ENCODE measurements at regions not wholly inside any gene's neighbourhood (a gene's known extent, or its start where the extent isn't known, plus 50 kb on each side); places are given as distances from the start of the nearest gene placed in this dataset.
"Not testable (repeated sequence)": the region's sequence is repeated elsewhere in the genome, so short reads cannot be mapped to it uniquely, and the experiment has no call there.

DNA sequence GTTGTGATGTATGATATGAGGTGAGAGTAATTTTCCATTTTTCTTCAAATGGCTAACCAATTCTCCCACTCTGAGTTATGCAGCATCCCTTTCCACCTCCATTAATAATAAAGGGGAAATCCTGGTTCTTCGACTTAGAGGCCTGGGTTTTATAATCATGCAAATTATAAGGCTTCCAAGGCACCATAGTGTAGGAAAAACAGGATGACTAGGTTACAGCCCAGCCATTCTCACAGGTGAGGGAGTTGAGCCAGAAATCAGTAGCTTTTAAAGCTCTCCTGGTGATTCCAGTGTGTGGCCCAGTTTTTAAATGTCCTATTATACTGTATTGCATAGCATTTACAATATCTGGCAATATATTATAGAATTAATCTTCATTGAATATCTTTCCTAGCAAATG is 203.1 kb downstream of the ARHGEF9 start:
- DNase-seq, result no peak

DNA sequence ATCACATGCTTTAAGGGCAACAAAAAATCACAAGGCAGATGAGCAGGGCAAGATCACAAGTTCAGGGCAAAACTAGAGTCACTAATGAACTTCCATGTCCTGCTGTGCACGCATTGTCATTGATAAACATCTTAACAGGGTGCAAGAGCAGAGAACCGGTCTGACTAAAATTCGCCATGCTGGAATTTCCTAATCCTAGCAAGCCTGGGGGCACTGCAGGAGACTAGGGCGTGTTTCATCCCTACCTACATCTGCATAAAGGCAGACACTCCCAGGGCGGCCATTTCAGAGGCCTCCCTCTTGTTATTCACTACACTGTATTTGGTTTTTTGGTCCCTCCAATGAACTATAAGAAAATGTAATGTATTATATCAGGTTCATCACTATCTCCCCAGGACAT is 203.6 kb downstream of the ARHGEF9 start:
- no peak for DNase-seq

DNA sequence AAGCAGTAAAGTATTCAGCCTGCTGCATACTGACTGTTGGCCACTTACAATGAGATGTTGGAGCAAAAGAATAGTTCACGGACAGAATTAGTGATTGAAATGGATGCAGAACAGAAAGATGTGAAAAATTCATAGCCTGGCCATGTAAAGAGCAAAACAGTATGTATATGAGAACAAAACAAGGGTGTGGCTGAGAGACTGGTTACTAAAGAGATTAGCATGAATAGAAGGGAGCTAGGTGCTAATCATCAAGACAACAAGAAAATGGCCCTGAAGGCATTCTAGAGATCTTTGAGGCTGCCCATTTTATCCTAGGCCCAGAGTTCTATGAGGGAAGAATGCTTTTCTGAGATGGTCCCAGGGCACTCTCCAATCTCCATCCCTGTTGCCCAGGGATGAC is 208.5 kb downstream of the ARHGEF9 start:
- no peak for DNase-seq

DNA sequence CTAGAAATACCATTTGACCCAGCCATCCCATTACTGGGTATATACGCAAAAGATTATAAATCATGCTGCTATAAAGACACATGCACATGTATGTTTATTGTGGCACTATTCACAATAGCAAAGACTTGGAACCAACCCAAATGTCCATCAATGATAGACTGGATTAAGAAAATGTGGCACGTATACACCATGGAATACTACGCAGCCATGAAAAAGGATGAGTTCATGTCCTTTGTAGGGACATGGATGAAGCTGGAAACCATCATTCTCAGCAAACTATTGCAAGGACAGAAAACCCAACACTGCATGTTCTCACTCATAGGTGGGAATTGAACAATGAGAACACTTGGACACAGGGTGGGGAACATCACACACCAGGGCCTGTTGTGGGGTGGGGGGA is 209.3 kb downstream of the ARHGEF9 start:
- DNase-seq, result not testable (repeated sequence)

DNA sequence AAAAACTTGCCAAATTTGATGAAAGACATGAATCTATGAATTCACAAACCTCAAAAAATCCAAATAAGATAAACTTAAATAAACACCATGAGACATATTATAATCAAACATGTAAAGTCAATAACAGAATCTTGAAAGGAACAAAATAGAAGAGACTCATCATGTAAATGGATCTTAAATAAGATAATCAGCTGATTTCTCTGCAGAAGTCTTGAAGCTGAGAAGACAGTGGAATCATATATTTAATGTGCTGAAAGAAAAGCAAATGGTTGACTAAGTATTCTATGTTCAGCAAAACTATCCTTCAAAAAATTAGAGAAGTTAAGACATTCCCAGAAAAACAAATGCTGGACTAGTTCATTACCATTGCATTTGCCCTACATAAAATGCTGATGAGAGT is 215.7 kb upstream of the SPIN4 start:
- no peak for DNase-seq

DNA sequence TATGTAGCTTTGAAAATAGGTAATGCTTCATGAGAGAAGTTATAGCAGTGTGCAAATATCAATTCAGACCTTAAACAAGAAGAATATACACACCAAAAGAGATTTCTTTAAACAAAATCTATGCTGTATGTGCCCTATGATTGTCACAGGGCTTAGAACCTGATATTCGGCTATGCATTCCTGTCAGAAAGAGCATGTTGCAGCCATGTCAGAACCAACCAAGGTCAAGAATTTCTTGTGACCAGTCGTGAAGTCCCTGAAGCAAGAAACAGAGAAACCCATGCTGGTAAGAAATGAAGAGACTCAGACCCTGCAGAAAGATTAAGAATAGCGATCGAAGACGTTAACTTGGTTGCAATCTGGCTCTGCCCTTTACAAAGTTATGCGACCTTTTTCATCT is 210.3 kb upstream of the SPIN4 start:
- no peak for DNase-seq

DNA sequence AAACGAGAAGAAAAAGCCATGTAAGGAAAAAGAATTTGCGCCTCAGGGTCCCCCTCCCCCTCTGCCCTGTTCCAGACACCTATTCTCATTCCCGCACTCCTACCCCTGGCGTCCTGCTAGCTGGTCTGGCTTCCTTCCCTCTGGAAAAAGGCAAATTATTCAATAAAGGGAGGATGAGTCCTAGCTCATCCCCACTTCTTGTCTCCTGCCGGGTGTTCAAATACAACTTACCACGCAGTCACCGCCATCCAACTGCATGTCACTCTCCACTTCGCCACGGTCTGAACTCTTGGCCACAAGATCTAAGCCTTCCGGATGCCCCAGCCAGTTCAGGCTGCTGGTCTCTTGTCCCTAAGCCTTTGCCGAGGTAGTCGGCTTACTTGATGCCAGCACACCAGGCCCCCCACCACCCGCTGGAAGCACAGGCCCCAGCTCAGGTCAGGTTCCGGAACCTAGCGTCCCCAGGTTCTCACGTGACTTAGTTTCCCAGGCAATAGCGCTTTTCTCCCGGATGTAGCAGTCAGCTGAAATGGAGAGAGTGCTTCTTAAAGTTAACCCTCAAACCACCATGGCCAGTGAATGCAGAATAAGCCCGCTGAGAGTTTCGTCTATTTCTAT is 209.6 kb upstream of the SPIN4 start:
- peak; percentile 68 for DNase-seq

DNA sequence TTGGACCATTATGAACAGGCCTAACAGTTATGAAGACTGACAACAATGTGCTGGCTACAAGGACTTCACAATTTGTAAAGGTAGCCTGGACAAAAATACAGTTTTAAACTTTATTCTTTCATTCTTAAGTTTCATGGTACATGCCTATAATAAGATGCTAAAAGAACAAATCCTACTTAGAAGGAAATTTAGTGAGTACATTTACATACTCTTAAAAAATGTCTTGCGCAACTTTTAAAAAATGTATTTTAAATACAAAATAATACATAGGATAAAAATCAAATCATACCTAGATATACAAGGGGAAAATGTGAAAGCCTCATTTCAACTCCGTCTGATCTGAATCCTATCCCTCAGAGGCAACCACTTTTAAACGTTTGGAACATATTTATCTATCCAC is 200.7 kb upstream of the SPIN4 start:
- DNase-seq, result no peak

DNA sequence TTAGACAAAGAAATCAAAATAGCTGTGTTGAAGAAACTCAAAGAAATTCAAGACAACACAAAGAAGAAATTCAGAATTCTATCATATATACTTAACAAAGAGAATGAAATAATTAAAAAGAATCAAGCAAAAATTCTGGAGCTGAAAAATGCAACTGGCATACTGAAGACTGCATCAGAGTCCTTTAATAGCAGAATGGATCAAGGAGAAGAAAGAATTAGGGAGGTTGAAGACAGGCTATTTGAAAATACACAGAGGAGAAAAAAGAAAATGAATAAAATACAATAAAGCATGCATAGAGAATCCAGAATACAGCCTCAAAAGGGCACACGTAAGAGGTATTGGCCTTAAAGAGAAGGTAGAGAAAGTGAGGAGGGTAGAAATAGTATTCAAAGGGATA is 179.5 kb upstream of the SPIN4 start:
- DNase-seq, result no peak

DNA sequence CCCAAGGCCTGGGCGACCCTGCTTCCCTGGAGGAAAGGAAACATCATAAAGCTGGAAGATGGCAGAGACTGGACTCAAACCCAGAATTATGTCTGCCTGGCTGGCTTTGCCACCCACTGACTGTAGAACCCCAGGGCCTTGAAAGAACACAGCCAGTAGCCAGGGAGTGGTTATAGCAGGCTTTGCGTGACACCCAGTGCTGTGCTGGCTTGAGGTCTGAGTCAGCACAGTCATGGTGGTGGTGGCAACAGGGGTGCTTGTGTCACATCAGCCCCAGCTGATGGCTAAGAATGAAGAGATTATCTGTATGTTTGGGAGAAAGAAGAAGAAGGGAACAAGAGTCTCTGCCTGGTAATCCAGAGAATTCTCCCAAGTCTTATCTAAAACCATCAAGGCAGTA is 178.8 kb upstream of the SPIN4 start:
- no peak for DNase-seq

DNA sequence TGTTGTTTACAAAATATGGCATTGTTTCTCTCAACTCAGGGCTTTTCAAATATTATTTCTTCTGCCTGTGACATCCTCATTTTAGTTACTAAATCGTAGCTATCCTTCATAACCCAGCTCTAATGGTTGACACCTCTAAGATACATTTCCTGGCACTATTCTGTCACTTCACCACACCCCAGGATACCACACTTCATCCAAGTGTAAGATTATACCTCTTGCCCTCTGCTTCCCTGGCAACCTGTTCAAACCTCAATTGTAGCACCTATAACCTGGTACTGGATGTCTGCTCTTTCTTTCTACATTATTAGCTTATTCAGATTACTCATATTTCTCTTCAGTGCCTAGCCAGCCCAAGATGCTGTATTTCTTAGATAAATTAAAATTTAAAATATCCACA is 175.7 kb upstream of the SPIN4 start:
- DNase-seq, result no peak

DNA sequence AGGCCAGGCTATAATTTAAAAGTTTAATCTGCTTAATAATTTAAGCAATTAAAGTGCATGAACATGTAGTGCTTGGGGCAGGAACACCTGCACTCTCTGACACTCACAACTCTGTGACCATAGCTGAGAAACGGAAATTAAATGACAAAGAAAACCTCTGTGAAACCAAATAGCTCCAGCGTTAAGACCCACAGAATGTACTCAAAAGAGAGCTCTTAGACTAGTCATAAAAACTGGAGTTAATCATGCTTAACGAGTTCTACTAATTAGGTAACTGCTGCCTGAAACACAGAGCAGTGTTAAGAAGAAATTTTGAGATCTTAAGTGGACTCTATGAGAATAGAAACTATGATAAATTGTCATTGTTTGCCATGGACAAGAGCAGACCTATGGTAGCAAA is 174.4 kb upstream of the SPIN4 start:
- no peak for DNase-seq

DNA sequence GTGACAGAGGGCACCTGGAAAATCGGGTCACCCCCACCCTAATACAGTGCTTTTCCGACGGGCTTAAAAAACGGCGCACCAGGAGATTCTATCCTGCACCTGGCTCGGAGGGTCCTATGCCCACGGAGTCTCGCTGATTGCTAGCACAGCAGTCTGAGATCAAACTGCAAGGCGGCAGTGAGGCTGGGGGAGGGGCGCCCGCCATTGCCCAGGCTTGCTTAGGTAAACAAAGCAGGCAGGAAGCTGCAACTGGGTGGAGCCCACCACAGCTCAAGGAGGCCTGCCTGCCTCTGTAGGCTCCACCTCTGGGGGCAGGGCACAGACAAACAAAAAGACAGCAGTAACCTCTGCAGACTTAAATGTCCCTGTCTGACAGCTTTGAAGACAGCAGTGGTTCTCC is 168.2 kb upstream of the SPIN4 start:
- not testable (repeated sequence) for DNase-seq

DNA sequence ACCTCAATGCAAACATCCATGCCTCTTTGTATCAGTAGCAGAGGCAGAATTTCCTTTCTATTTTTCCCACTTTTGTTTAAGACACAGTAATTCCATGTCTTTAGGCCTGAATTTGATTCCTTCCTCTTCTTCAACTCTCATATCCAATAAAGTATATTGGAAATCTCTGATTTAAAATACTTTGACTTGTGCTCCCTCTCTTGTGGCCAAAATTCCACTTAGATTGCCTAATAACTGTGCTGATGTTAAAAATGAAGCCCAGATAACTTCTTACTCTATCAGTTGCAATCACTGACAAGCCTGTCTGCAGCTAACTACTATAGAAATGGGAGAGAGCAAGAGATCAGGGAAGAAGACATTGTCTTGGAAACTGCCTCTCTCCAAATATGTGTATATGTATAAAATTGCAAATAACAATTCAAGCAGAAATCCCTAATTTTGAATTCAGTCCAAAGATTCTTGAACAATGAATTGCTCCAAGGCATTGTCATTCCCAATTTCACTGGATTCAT is 163.5 kb upstream of the SPIN4 start:
- DNase-seq, result peak; percentile 1

DNA sequence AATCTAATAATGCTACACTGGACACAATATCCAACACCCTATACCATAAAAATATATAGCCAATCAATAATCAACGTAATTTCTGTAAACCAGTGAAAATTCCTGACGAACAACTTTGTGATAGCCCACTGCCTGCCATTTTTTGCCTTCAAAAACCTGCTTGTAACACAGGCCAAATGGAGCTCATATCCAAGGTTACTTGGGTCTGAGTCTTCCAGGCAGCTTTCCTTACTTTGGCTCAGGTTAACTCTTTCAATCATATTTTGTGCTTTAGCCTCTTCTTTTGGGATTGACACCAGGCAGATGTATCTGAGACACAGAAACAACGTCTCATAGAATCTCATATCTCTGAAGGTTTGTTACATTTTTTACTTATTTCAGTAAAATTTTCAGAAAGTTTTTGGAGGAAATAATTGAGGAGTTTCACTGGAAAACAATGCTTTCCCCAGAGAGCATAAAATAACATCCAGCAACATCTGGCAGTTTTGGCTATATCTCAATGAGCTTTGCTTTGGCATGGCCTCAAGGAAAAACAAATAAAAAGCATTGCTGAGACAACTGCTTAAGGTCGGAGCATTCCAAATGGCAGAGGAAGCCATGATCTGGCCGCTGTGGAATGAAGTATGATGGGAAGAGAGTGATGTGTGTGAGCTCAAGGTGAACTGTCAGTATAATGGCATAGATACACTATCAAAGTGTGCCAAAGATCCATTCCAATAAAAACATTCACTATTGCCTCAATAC is 162.9 kb upstream of the SPIN4 start:
- peak; percentile 78 for DNase-seq

DNA sequence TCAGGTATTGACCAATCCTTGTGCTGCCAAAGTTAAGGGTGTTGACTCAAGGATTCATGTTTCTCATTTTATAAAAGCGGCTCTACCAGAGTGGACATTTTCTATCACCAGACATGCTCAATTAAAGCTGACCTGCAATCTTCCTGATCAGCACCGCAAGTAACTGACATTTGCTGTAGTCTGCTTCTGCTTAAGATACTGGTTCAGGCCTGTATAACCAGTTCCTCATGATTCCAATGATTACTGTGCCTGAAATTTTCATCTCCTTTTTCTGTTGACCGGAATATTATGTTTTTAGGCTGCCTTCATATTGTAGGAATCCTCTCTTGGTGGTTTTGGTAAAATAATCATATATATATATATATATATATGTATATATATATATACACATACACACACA is 160.2 kb upstream of the SPIN4 start:
- no peak for DNase-seq

DNA sequence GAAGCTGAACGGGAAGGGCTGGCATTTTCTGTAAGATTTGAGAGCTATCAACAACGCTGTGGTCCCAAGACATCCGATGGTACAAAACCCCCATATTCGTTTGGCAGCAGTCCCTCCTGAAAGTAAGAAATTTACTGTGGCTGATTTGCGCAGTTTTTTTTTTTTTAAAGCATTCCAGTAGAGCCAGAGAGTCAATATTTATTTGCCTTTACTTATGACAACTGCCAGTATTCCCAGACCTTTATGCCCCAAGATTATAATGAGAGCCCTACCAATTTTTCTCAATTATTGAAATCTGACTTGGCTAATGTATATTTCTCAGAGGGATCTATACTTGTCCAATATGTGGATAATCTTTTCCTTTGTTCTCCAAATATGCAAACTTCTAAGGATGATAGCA is 157.5 kb upstream of the SPIN4 start:
- DNase-seq, result no peak

DNA sequence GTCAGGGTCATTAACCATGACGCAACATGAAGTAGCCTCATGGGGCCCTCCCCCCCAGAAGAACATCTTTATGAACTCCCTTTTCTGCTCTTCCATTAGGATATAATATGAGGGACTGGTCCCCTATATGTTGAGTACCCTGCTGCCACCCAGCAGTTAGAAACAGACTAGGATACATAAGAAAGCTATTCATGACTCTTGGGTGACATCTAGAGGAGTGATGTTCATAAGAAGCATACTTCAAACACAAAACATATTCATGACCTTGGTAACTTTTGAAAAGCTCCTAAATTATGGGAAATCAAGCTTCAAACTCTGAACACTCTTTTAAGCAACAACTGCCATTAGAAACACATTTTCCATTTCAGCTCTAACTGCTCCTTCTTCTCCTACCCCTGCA is 155.2 kb upstream of the SPIN4 start:
- peak; percentile 25 for DNase-seq

DNA sequence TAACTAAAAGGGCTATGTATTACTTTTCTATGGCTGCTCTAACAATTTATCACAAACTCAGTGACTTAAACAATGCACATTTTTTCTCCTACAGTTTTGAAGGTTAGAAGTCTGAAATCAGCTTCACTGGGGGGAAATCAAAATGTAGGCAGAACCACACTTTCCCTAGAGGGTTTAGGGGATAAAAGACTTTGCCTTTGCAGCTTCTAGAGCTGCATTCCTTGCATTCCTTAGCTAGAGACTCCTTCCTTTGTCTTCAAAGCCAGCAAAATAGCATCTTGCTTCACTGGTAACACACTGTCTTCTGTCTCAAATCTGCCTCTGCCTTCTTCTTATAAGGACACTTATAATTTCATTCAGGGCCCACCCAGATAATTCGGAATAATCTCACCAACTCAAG is 152.4 kb upstream of the SPIN4 start:
- peak; percentile 77 for DNase-seq

DNA sequence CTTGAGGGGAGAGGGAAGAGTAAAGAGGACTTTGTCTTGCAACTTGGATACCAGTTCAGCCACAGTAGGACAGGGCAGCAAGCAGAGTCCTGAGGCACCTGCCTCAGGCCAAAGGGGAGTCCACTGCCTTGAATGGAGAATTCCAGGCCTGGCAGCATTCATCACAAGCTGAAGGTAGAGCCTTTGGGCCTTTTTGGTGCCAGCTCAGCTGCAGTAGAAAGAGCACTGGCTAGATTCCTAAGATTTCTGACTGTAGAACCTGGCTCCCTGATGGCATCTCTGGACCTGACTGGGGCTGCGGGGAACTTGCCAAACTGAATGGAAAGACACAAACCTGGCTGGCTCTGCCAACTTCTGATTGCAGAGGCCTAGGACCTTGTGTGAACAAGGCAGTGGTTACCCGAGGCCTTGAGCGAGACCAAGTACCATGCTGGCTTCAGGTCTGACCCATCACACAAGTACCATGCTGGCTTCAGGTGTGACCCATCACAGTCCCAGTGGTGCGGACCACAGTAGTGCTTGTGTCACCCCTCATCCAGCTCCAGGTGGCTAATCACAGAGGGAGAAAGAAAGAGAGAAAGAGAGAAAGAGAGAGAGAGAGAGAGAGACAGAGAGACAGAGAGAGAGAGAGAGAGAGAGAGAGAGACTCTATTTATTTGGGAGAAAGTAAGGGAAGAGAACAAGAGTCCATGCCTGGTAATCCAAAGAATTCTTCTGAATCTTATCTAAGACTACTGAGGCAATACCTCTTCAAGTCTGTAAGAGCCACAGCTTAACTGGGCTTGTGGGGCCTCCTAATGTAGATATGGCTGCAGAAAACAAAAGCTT is 137.6 kb upstream of the SPIN4 start:
- DNase-seq, result no peak

DNA sequence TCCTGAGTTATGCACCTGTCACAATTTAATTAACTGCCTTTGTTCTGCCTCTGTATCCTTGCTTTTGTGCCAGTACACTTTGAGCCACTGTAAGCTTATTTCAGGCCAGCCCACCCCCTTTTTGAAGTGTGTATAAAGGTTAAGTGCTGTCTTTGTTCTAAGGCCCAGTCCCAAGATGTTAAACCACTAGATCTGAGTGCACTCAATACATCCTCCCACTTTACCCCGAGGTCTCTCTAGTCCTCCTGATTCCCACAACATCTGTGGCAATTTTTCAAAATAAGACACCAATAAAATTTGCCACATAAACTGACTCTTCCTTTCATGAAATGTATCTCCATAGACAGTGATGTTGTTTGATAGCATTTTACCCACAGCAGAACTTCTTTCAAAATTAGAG is 124.1 kb upstream of the SPIN4 start:
- no peak for DNase-seq

DNA sequence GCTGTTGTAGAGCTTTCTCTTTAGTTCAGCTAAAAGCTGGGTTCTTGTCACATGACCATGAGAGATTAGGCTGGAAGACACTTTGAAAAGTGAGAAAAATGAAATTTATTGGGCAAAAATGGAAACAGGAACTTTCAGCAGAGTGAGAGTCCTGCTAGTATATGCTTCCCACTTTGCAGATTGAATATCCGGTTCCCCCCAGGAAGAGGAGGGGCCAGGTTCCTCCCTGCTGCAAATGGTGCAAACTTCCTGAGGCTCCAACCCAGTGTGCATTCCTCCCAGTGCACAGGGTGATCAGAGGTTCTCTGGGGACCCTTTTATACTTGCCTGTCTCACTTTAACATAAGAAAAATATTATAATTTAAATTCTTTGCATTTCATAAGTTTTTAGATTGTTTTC is 119.9 kb upstream of the SPIN4 start:
- DNase-seq, result no peak

DNA sequence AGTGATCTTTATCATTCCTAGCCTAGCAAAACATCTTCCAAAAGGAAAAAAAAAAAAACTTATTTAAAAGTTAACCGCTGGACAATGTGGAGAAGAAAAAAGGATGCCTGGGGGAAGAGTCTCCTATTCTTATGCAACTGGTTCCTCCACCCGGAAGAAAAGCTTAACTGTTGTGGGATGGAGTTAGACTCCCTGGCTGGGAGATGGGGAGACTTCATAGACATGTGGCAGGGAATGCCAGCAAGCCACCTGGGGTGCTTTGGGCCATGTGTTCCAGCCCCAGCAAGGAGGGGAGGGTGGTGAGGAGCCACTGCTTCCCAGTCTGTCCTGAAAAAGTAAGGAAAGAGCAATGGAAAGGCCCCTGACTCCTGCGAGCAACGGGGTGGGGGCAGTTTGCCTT is 119.4 kb upstream of the SPIN4 start:
- DNase-seq, result no peak

DNA sequence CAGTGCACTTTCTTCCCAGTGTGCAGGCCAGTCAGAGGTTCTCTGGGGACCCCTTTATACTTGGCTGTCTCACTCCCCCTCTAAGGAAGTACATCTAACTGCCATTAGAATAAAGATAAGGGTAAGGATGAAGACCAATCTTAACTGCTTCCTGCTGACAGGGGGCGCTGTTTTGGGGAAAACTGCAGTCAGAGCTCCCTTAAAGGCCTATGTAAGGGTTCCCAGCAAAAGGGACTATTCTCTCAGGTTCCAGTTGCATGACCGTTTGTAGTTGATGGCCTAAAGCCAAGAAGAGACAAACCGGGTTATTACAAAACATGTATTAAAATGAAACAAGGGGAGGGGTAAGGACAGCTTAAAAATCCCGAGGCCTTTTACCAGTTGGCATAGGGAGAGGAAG is 115.6 kb upstream of the SPIN4 start:
- DNase-seq, result no peak
